Activated naive CD8-positive, alpha-beta T cell treated with anti-CD3 and anti-CD28 coated beads, Interleukin-2, amount 10 ng/mL, durations not matched to agents 7 days and 5 days (primary cell): ENCODE measurements at regions not wholly inside any gene's neighbourhood (a gene's known extent, or its start where the extent isn't known, plus 50 kb on each side); places are given as distances from the start of the nearest gene placed in this dataset.
"Not testable (repeated sequence)": the region's sequence is repeated elsewhere in the genome, so short reads cannot be mapped to it uniquely, and the experiment has no call there.

Experiments
- ATAC-seq: fragments of 150-1000 bp; cut with Tn5 transposase; one replicate; pipeline ENCODE4 v1.10.0; 2021; ENCODE audit warnings: low read depth, moderate library complexity
- POLR2A ChIA-PET: fragments of 350-600 bp; sonication (Branson Sonifier 250); formaldehyde crosslinking; loops from one replicate; lab custom pipeline; 2021; ENCODE audit warnings: antibody characterized with exemption; lab: Charles Lee
- DNase-seq: peaks from one replicate; pipeline ENCODE4 v3.0.0; 2021
- H3K27ac Mint-ChIP-seq: one replicate; pipeline ENCODE4 v1.8.0; 2022; ENCODE audit warnings: mild to moderate bottlenecking, mixed read lengths
- H3K27me3 Mint-ChIP-seq: one replicate; pipeline ENCODE4 v1.8.0; 2022; ENCODE audit warnings: mild to moderate bottlenecking, moderate library complexity, mixed read lengths
- H3K36me3 Mint-ChIP-seq: one replicate; pipeline ENCODE4 v1.8.0; 2021; ENCODE audit warnings: mild to moderate bottlenecking, mixed read lengths
- H3K4me1 Mint-ChIP-seq: one replicate; pipeline ENCODE4 v1.8.0; 2021; ENCODE audit warnings: mixed read lengths
- H3K4me3 Mint-ChIP-seq: one replicate; pipeline ENCODE4 v1.8.0; 2022; ENCODE audit warnings: mild to moderate bottlenecking, moderate library complexity, mixed read lengths
- H3K9me3 Mint-ChIP-seq: one replicate; pipeline ENCODE4 v1.8.0; 2021; ENCODE audit warnings: mixed read lengths

GRCh38 chr12:131260251-131260905 is 306.7 kb downstream of the ADGRD1 start:
- Mint-ChIP-seq H3K9me3 (no peaks in the 10 kb centered on the region), H3K4me3 (no peak overlapping the region)
- ATAC-seq = no peak

GRCh38 chr12:131260954-131261353 is 307.2 kb downstream of the ADGRD1 start:
- POLR2A ChIA-PET = no interaction called here
- ATAC-seq (no peak), DNase-seq (no peak)
- H3K27ac Mint-ChIP-seq = no peak overlapping the region
- H3K9me3 Mint-ChIP-seq = no peaks in the 10 kb centered on the region
- H3K4me3 Mint-ChIP-seq = no peak overlapping the region
- H3K4me1 Mint-ChIP-seq = no peaks in the 10 kb centered on the region
- no peaks in the 10 kb centered on the region for H3K36me3 Mint-ChIP-seq
- no peaks in the 10 kb centered on the region for H3K27me3 Mint-ChIP-seq

More at GRCh38 chr12:131260251-131260905, 306.7 kb downstream of the ADGRD1 start:
- H3K27me3 Mint-ChIP-seq = no peaks in the 10 kb centered on the region
- no peak for DNase-seq
- no peak overlapping the region for H3K27ac Mint-ChIP-seq
- POLR2A ChIA-PET = no interaction called here
- H3K36me3 Mint-ChIP-seq = no peaks in the 10 kb centered on the region
- no peaks in the 10 kb centered on the region for H3K4me1 Mint-ChIP-seq

- POLR2A ChIA-PET = no interaction called here
- Mint-ChIP-seq H3K9me3 (no peaks in the 10 kb centered on the region), H3K27ac (no peak overlapping the region), H3K4me1 (no peaks in the 10 kb centered on the region), H3K36me3 (no peaks in the 10 kb centered on the region), H3K27me3 (no peaks in the 10 kb centered on the region), H3K4me3 (no peak overlapping the region)
- ATAC-seq (no peak), DNase-seq (no peak)
These were observed 308.2 kb downstream of the ADGRD1 start for GRCh38 chr12:131261906-131262305.

GRCh38 chr12:131263626-131264025 is 309.9 kb downstream of the ADGRD1 start:
- H3K27me3 Mint-ChIP-seq = no peaks in the 10 kb centered on the region
- H3K9me3 Mint-ChIP-seq = no peaks in the 10 kb centered on the region
- H3K4me3 Mint-ChIP-seq = no peak overlapping the region

GRCh38 chr12:131264635-131265034 is 310.9 kb downstream of the ADGRD1 start:
- POLR2A ChIA-PET = no interaction called here
- no peak overlapping the region for H3K4me3 Mint-ChIP-seq
- no peak overlapping the region for H3K27ac Mint-ChIP-seq

More at GRCh38 chr12:131263626-131264025, 309.9 kb downstream of the ADGRD1 start:
- ATAC-seq = no peak
- POLR2A ChIA-PET = no interaction called here
- Mint-ChIP-seq H3K4me1 (no peaks in the 10 kb centered on the region), H3K36me3 (no peaks in the 10 kb centered on the region), H3K27ac (no peak overlapping the region)
- DNase-seq = no peak

GRCh38 chr12:131266591-131267467 is 313.1 kb downstream of the ADGRD1 start:
- POLR2A ChIA-PET = no interaction called here
- H3K27me3 Mint-ChIP-seq = no peaks in the 10 kb centered on the region

More at GRCh38 chr12:131264635-131265034, 310.9 kb downstream of the ADGRD1 start:
- H3K36me3 Mint-ChIP-seq = no peaks in the 10 kb centered on the region
- ATAC-seq (no peak), DNase-seq (no peak)
- no peaks in the 10 kb centered on the region for H3K4me1 Mint-ChIP-seq
- no peaks in the 10 kb centered on the region for H3K9me3 Mint-ChIP-seq
- no peaks in the 10 kb centered on the region for H3K27me3 Mint-ChIP-seq

GRCh38 chr12:131267576-131267975 is 313.9 kb downstream of the ADGRD1 start:
- POLR2A ChIA-PET = no interaction called here
- Mint-ChIP-seq H3K4me3 (no peak overlapping the region), H3K27me3 (no peaks in the 10 kb centered on the region), H3K9me3 (no peaks in the 10 kb centered on the region), H3K4me1 (no peaks in the 10 kb centered on the region), H3K27ac (no peak overlapping the region), H3K36me3 (no peaks in the 10 kb centered on the region)
- no peak for DNase-seq
- no peak for ATAC-seq

More at GRCh38 chr12:131266591-131267467, 313.1 kb downstream of the ADGRD1 start:
- Mint-ChIP-seq H3K9me3 (no peaks in the 10 kb centered on the region), H3K27ac (no peak overlapping the region), H3K4me1 (no peaks in the 10 kb centered on the region), H3K36me3 (no peaks in the 10 kb centered on the region), H3K4me3 (no peak overlapping the region)
- no peak for ATAC-seq
- no peak for DNase-seq

- H3K36me3 Mint-ChIP-seq, H3K4me3 Mint-ChIP-seq, ATAC-seq, H3K27ac Mint-ChIP-seq, POLR2A ChIA-PET, H3K4me1 Mint-ChIP-seq, DNase-seq, H3K9me3 Mint-ChIP-seq, H3K27me3 Mint-ChIP-seq: not testable (repeated sequence)
These were observed 314.4 kb downstream of the ADGRD1 start for GRCh38 chr12:131268123-131268522.

- H3K9me3 Mint-ChIP-seq, H3K27me3 Mint-ChIP-seq, ATAC-seq, DNase-seq, H3K4me1 Mint-ChIP-seq, POLR2A ChIA-PET, H3K36me3 Mint-ChIP-seq, H3K27ac Mint-ChIP-seq, H3K4me3 Mint-ChIP-seq: not testable (repeated sequence)
These were observed 314.9 kb downstream of the ADGRD1 start for GRCh38 chr12:131268571-131268970.

GRCh38 chr12:131269551-131269950 is 315.8 kb downstream of the ADGRD1 start:
- Mint-ChIP-seq H3K4me3 (no peak overlapping the region), H3K27me3 (no peaks in the 10 kb centered on the region), H3K4me1 (no peaks in the 10 kb centered on the region), H3K36me3 (no peaks in the 10 kb centered on the region), H3K9me3 (no peaks in the 10 kb centered on the region), H3K27ac (no peak overlapping the region)
- DNase-seq (no peak), ATAC-seq (no peak)
- POLR2A ChIA-PET = no interaction called here

- H3K4me3 Mint-ChIP-seq, DNase-seq, H3K4me1 Mint-ChIP-seq, H3K9me3 Mint-ChIP-seq, POLR2A ChIA-PET, H3K36me3 Mint-ChIP-seq, H3K27me3 Mint-ChIP-seq, H3K27ac Mint-ChIP-seq, ATAC-seq: not testable (repeated sequence)
These were observed 316.3 kb downstream of the ADGRD1 start for GRCh38 chr12:131269977-131270376.

- Mint-ChIP-seq H3K36me3 (no peaks in the 10 kb centered on the region), H3K4me3 (no peak overlapping the region), H3K4me1 (no peaks in the 10 kb centered on the region)
These were observed 318.0 kb downstream of the ADGRD1 start for GRCh38 chr12:131271724-131272123.

GRCh38 chr12:131272283-131272814 is 318.6 kb downstream of the ADGRD1 start:
- H3K27ac Mint-ChIP-seq, H3K36me3 Mint-ChIP-seq, H3K9me3 Mint-ChIP-seq, ATAC-seq, H3K27me3 Mint-ChIP-seq, H3K4me3 Mint-ChIP-seq, H3K4me1 Mint-ChIP-seq, POLR2A ChIA-PET, DNase-seq: not testable (repeated sequence)

More at GRCh38 chr12:131271724-131272123, 318.0 kb downstream of the ADGRD1 start:
- ATAC-seq (no peak), DNase-seq (no peak)
- H3K9me3 Mint-ChIP-seq = no peaks in the 10 kb centered on the region
- POLR2A ChIA-PET = no interaction called here
- H3K27me3 Mint-ChIP-seq = no peaks in the 10 kb centered on the region
- H3K27ac Mint-ChIP-seq = no peak overlapping the region
